SK-N-SH treated with all-trans-retinoic acid at 6 μM for 48 hours (cell line): ENCODE measurements at regions not wholly inside any gene's neighbourhood (a gene's known extent, or its start where the extent isn't known, plus 50 kb on each side); places are given as distances from the start of the nearest gene placed in this dataset.

Experiments used
- ATAC-seq: fragments of 200-7000 bp; cut with Tn5 transposase; 3 replicates; pipeline ENCODE4 v1.9.1; 2020; ENCODE audit warnings: mild to moderate bottlenecking, moderate library complexity
- ARNTL ChIP-seq: fragments of 450-650 bp; formaldehyde crosslinking; IDR thresholded peaks from 2 replicates; pipeline ENCODE4 v1.5.0; 2020; ENCODE audit warnings: low read depth, mild to moderate bottlenecking, moderate library complexity, borderline replicate concordance
- CREB5 ChIP-seq: fragments of 250-450 bp; sonication (Bioruptor Pico); IDR thresholded peaks from 2 replicates; pipeline ENCODE4 v1.5.1; 2020; ENCODE audit warnings: low read depth, mild to moderate bottlenecking, moderate library complexity
- CSDC2 ChIP-seq: fragments of 250-450 bp; sonication (Bioruptor Pico); IDR thresholded peaks from 2 replicates; pipeline ENCODE4 v1.5.0; 2020; ENCODE audit warnings: mild to moderate bottlenecking, moderate library complexity
- CSRNP3 ChIP-seq: fragments of 250-450 bp; sonication (Bioruptor Pico); IDR thresholded peaks from 2 replicates; pipeline ENCODE4 v1.5.1; 2021; ENCODE audit warnings: mild to moderate bottlenecking, moderate library complexity
- ESRRG ChIP-seq: fragments of 250-450 bp; sonication (Bioruptor Pico); IDR thresholded peaks from 2 replicates; pipeline ENCODE4 v1.6.1; 2021; ENCODE audit warnings: mild to moderate bottlenecking
- GLIS3 ChIP-seq: fragments of 250-450 bp; sonication (Bioruptor Pico); IDR thresholded peaks from 2 replicates; pipeline ENCODE4 v1.5.0; 2020; ENCODE audit warnings: mild to moderate bottlenecking, moderate library complexity
- ISL1 ChIP-seq: fragments of 250-450 bp; sonication (Bioruptor Pico); IDR thresholded peaks from 2 replicates; pipeline ENCODE4 v2.1.2; 2022; ENCODE audit warnings: mild to moderate bottlenecking, moderate library complexity
- OSR1 ChIP-seq: fragments of 250-450 bp; sonication (Bioruptor Pico); IDR thresholded peaks from 2 replicates; pipeline ENCODE4 v1.8.0; 2022; ENCODE audit warnings: moderate library complexity, mild to moderate bottlenecking, inconsistent platforms
- PPARA ChIP-seq: fragments of 250-450 bp; sonication (Bioruptor Pico); IDR thresholded peaks from 2 replicates; pipeline ENCODE4 v1.5.0; 2020; ENCODE audit warnings: mild to moderate bottlenecking, borderline replicate concordance
- RARB ChIP-seq: fragments of 250-450 bp; sonication (Bioruptor Pico); IDR thresholded peaks from 2 replicates; pipeline ENCODE4 v1.8.0; 2021; ENCODE audit warnings: mild to moderate bottlenecking, moderate library complexity
- TCF4 ChIP-seq: fragments of 250-450 bp; sonication (Bioruptor Pico); IDR thresholded peaks from 2 replicates; pipeline ENCODE4 v1.8.0; 2021; ENCODE audit warnings: mild to moderate bottlenecking, moderate library complexity, borderline replicate concordance
- ZC3H10 ChIP-seq: fragments of 250-450 bp; sonication (Bioruptor Pico); IDR thresholded peaks from 2 replicates; pipeline ENCODE4 v1.5.1; 2021; ENCODE audit warnings: mild to moderate bottlenecking, moderate library complexity
- ZNF565 ChIP-seq: fragments of 450-650 bp; formaldehyde crosslinking; conservative IDR thresholded peaks from 2 replicates; pipeline ENCODE4 v1.5.0; 2020; ENCODE audit warnings: low read depth, mild to moderate bottlenecking, moderate library complexity
- ZNF70 ChIP-seq: fragments of 450-650 bp; formaldehyde crosslinking; IDR thresholded peaks from 2 replicates; pipeline ENCODE4 v1.5.0; 2020; ENCODE audit warnings: mild to moderate bottlenecking, moderate library complexity
- ZNF8 ChIP-seq: fragments of 450-650 bp; formaldehyde crosslinking; IDR thresholded peaks from 2 replicates; pipeline ENCODE4 v1.5.0; 2020; ENCODE audit warnings: mild to moderate bottlenecking, moderate library complexity
- TF ChIP-seq, protein P1 (sequence below): fragments of 250-450 bp; sonication (Bioruptor Pico); IDR thresholded peaks from 2 replicates; pipeline ENCODE4 v1.8.0; 2020; ENCODE audit warnings: mild to moderate bottlenecking, moderate library complexity, borderline replicate concordance
- TF ChIP-seq, protein P2 (sequence below): fragments of 250-450 bp; sonication (Bioruptor Pico); IDR thresholded peaks from 2 replicates; pipeline ENCODE4 v1.5.0; 2020; ENCODE audit warnings: mild to moderate bottlenecking, moderate library complexity
- TF ChIP-seq, protein P3 (sequence below): fragments of 250-450 bp; sonication (Bioruptor Pico); IDR thresholded peaks from 2 replicates; pipeline ENCODE4 v1.8.0; 2021; ENCODE audit warnings: low read depth, mild to moderate bottlenecking, moderate library complexity, borderline replicate concordance

- ATAC-seq = no peak
Observed at GRCh38 chr11:111089759-111090158, 155.8 kb upstream of the POU2AF2 start.

GRCh38 chr11:111088847-111089355 is 156.6 kb upstream of the POU2AF2 start:
- ATAC-seq = no peak
- no peak for TF ChIP-seq GLIS3 (CRISPR knock-in tag)
- TF ChIP-seq ZC3H10 (CRISPR knock-in tag) = no peak
- no peak for TF ChIP-seq ARNTL
- no peak for TF ChIP-seq CSRNP3 (CRISPR knock-in tag)
- TF ChIP-seq, protein P1, sequence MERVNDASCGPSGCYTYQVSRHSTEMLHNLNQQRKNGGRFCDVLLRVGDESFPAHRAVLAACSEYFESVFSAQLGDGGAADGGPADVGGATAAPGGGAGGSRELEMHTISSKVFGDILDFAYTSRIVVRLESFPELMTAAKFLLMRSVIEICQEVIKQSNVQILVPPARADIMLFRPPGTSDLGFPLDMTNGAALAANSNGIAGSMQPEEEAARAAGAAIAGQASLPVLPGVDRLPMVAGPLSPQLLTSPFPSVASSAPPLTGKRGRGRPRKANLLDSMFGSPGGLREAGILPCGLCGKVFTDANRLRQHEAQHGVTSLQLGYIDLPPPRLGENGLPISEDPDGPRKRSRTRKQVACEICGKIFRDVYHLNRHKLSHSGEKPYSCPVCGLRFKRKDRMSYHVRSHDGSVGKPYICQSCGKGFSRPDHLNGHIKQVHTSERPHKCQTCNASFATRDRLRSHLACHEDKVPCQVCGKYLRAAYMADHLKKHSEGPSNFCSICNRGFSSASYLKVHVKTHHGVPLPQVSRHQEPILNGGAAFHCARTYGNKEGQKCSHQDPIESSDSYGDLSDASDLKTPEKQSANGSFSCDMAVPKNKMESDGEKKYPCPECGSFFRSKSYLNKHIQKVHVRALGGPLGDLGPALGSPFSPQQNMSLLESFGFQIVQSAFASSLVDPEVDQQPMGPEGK (CRISPR knock-in tag) = no peak
- no peak for TF ChIP-seq ISL1 (CRISPR knock-in tag)
- TF ChIP-seq TCF4 (CRISPR knock-in tag) = peak; percentile 57; the same call in 1 of the 2 replicates

More at GRCh38 chr11:111089759-111090158, 155.8 kb upstream of the POU2AF2 start:
- TF ChIP-seq TCF4 (CRISPR knock-in tag) (peak; percentile 88), ESRRG (no peak)
- TF ChIP-seq, protein P2, sequence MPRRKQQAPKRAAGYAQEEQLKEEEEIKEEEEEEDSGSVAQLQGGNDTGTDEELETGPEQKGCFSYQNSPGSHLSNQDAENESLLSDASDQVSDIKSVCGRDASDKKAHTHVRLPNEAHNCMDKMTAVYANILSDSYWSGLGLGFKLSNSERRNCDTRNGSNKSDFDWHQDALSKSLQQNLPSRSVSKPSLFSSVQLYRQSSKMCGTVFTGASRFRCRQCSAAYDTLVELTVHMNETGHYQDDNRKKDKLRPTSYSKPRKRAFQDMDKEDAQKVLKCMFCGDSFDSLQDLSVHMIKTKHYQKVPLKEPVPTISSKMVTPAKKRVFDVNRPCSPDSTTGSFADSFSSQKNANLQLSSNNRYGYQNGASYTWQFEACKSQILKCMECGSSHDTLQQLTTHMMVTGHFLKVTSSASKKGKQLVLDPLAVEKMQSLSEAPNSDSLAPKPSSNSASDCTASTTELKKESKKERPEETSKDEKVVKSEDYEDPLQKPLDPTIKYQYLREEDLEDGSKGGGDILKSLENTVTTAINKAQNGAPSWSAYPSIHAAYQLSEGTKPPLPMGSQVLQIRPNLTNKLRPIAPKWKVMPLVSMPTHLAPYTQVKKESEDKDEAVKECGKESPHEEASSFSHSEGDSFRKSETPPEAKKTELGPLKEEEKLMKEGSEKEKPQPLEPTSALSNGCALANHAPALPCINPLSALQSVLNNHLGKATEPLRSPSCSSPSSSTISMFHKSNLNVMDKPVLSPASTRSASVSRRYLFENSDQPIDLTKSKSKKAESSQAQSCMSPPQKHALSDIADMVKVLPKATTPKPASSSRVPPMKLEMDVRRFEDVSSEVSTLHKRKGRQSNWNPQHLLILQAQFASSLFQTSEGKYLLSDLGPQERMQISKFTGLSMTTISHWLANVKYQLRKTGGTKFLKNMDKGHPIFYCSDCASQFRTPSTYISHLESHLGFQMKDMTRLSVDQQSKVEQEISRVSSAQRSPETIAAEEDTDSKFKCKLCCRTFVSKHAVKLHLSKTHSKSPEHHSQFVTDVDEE (CRISPR knock-in tag) = 0 out of 2 replicates have a peak, but pooled peaks have one; percentile 55

DNA sequence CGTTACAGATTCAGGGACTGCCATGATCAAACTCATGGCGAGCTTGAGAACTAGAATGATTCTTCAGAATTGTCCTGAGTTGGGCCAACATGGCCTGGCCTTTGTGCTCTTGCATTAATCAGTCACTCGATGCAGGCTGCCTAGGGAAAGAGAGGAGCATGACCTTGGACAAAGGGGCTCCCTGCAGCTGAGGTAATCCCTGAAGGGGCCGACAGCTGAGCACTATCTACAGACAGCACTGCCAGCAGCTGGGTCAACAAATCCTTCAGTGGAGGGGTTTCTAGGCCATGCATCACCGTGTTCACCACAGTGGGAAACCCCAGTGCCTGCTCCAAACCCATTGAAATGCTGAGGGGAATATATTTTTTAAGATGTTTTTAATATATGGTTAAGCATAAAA is 159.5 kb upstream of the POU2AF2 start:
- ATAC-seq = no peak
- TF ChIP-seq, protein P3, sequence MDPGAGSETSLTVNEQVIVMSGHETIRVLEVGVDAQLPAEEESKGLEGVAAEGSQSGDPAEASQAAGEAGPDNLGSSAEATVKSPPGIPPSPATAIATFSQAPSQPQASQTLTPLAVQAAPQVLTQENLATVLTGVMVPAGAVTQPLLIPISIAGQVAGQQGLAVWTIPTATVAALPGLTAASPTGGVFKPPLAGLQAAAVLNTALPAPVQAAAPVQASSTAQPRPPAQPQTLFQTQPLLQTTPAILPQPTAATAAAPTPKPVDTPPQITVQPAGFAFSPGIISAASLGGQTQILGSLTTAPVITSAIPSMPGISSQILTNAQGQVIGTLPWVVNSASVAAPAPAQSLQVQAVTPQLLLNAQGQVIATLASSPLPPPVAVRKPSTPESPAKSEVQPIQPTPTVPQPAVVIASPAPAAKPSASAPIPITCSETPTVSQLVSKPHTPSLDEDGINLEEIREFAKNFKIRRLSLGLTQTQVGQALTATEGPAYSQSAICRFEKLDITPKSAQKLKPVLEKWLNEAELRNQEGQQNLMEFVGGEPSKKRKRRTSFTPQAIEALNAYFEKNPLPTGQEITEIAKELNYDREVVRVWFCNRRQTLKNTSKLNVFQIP (CRISPR knock-in tag) = no peak
- TF ChIP-seq ESRRG = no peak
- no peak for TF ChIP-seq OSR1 (CRISPR knock-in tag)
- no peak for TF ChIP-seq CSDC2 (CRISPR knock-in tag)
- TF ChIP-seq ZNF8 (CRISPR knock-in tag) = no peak
- no peak for TF ChIP-seq ZC3H10 (CRISPR knock-in tag)
- TF ChIP-seq ARNTL = no peak
- no peak for TF ChIP-seq ZNF565 (CRISPR knock-in tag)

DNA sequence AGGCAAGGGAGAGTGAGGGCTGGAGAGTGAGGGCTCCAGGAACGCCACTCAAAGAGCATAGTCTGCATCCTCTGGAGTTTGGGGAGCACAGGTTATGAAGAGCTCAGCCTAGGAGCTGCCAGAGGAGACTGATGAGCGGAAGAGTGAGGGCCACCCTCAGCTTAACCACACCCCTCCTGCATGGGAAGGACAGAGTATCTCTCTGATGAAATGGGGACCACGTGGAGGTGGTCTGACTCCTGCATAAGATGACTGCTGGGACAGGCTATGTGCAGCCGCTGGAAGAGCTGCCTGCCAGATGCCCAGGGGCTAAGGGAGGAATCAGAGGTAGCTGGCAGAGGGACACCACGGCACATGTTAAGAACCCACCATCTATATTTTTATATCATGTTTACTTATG is 162.9 kb upstream of the POU2AF2 start:
- no peak for ATAC-seq
- TF ChIP-seq TCF4 (CRISPR knock-in tag) = no peak
- TF ChIP-seq ARNTL = no peak
- no peak for TF ChIP-seq RARB (CRISPR knock-in tag)
- TF ChIP-seq PPARA (CRISPR knock-in tag) = no peak
- TF ChIP-seq OSR1 (CRISPR knock-in tag) = no peak
- TF ChIP-seq ZNF70 (CRISPR knock-in tag) = no peak
- TF ChIP-seq, protein P3 (CRISPR knock-in tag) = no peak
- TF ChIP-seq CREB5 (CRISPR knock-in tag) = no peak
- TF ChIP-seq, protein P1 (CRISPR knock-in tag) = no peak
- TF ChIP-seq ZNF8 (CRISPR knock-in tag) = no peak
- TF ChIP-seq, protein P2 (CRISPR knock-in tag) = no peak
- no peak for TF ChIP-seq CSDC2 (CRISPR knock-in tag)
- no peak for TF ChIP-seq ZNF565 (CRISPR knock-in tag)
